ENCODE measurements at regions not wholly inside any gene's neighbourhood (a gene's known extent, or its start where the extent isn't known, plus 50 kb on each side); places are given as distances from the start of the nearest gene placed in this dataset.
A peak's percentile ranks its signal among the peaks of the same experiment; 100 is the strongest.

GRCh38 chr1:184292101-184292500 lies 94.7 kb upstream of the C1orf21 start:
- Histone ChIP-seq H3K9me3 (replicated peaks in 1 of 3) (no peaks in the 10 kb centered on the region), H3K27ac (no peak overlapping the region), H3K27me3 (no peaks in the 10 kb centered on the region), H3K4me3 (no peak overlapping the region), H3K36me3 (replicated peaks in 1 of 2) (no peaks in the 10 kb centered on the region), H3K4me1 (replicated peaks in 1 of 2) (peaks cover 11 to 12% of the 10 kb centered on the region in 2 donors)
- intact Hi-C loops (cut with DNase I) = no loop called here
- TF ChIP-seq POLR2A (IDR thresholded peaks at IDR 0.05) = no peak
- TF ChIP-seq, protein P1, sequence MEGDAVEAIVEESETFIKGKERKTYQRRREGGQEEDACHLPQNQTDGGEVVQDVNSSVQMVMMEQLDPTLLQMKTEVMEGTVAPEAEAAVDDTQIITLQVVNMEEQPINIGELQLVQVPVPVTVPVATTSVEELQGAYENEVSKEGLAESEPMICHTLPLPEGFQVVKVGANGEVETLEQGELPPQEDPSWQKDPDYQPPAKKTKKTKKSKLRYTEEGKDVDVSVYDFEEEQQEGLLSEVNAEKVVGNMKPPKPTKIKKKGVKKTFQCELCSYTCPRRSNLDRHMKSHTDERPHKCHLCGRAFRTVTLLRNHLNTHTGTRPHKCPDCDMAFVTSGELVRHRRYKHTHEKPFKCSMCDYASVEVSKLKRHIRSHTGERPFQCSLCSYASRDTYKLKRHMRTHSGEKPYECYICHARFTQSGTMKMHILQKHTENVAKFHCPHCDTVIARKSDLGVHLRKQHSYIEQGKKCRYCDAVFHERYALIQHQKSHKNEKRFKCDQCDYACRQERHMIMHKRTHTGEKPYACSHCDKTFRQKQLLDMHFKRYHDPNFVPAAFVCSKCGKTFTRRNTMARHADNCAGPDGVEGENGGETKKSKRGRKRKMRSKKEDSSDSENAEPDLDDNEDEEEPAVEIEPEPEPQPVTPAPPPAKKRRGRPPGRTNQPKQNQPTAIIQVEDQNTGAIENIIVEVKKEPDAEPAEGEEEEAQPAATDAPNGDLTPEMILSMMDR (IDR thresholded peaks at IDR 0.05) = no peak
- DNase-seq = no peak
- WGBS, 4 donors = 68 to 91% (median 80%) methylated on average over 3 of the region's 3 CpGs

DNA sequence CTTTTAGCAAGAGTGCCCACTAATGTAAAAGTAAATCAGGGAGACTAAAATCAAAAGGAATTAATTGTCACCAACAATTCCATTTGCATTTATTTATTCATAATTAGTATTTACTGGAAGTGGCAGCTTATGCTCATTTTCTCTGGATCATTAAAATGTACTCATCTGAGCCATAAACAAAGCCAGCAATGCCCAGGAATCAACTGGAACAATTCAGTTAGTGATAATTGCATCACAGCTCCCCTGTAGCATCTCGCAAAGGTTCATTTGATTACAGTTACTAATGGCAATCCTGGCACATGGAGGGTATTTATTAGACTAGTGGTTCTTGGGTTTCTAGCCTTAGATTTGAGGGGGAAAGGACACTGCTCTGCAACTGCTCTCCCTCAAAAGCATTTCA lies 92.7 kb upstream of the C1orf21 start:
- H3K4me1 ChIP-seq (replicated peaks in 1 of 2) = peaks cover 14 to 16% of the 10 kb centered on the region in 2 donors
- H3K4me3 ChIP-seq = no peak overlapping the region
- DNase-seq = no peak
- H3K9me3 ChIP-seq (replicated peaks in 1 of 3) = no peaks in the 10 kb centered on the region
- H3K36me3 ChIP-seq (replicated peaks in 1 of 2) = no peaks in the 10 kb centered on the region
- intact Hi-C loops (cut with DNase I) = no loop called here
- no peak overlapping the region for H3K27ac ChIP-seq
- 90 to 95% (median 94%) methylated on average over 1 of the region's 1 CpG for WGBS, 4 donors
- no peaks in the 10 kb centered on the region for H3K27me3 ChIP-seq
- TF ChIP-seq, protein P1 (IDR thresholded peaks at IDR 0.05) = no peak
- no peak for TF ChIP-seq POLR2A (IDR thresholded peaks at IDR 0.05)

DNA sequence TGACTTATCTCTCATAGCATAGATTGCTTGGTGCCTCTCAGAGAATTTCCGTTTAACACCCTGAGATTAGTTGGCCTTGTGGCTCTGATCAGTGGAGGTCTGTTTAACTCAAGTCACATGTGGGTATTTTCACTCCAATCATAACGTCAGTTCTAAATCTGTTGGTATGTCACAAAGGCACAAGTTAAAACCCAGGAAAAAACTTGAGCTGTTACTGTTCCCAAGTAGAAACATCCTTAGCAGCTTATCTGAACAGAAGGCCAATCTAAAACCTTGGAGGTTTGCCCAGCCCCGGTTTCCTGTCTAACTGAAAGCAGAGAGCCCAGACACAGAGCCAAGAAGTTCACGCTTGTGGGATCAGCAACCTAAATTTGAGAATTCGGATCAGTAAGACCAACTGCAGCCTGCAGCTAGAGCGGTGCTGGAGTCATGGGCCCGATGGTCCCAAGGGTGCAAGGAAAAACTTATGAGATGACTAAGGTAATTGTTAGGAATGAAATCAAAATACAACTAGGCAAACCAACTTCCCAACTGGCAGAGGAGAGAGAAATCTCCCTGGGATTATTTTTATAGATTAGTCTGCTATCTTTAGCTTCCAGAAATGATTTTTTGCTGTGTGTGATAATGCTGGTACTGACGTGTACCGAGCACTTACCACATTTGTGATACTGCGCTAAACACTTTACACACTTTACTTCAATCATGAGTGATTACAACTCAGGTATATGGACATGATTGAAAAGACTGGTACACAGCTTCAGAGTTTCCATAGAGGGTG lies 90.2 kb upstream of the C1orf21 start:
- no peaks in the 10 kb centered on the region for H3K9me3 ChIP-seq (replicated peaks in 1 of 3)
- TF ChIP-seq, protein P1 (IDR thresholded peaks at IDR 0.05) = no peak
- TF ChIP-seq POLR2A (IDR thresholded peaks at IDR 0.05) = peak in 1 of 2 donors; percentile 58
- WGBS, 4 donors = 8 to 15% (median 11%) methylated on average over 10 of the region's 10 CpGs
- peak overlapping the region in 1 of 4 donors; percentile 15 for H3K4me3 ChIP-seq
- H3K4me1 ChIP-seq (replicated peaks in 1 of 2) = peaks cover 16% of the 10 kb centered on the region in 2 donors
- peak; percentile 86 to 98 (median 96) for DNase-seq
- intact Hi-C loops (cut with DNase I) = no loop called here
- no peaks in the 10 kb centered on the region for H3K27me3 ChIP-seq
- no peaks in the 10 kb centered on the region for H3K36me3 ChIP-seq (replicated peaks in 1 of 2)
- H3K27ac ChIP-seq = peak overlapping the region; percentile 43 to 91 (median 67)

GRCh38 chr1:184297244-184297750 lies 89.5 kb upstream of the C1orf21 start:
- Histone ChIP-seq H3K36me3 (replicated peaks in 1 of 2) (no peaks in the 10 kb centered on the region), H3K27ac (peak overlapping the region in 4 of 5 donors; percentile 54 to 91 (median 76)), H3K27me3 (no peaks in the 10 kb centered on the region), H3K4me3 (no peak overlapping the region), H3K4me1 (replicated peaks in 1 of 2) (peaks cover 16% of the 10 kb centered on the region in 2 donors), H3K9me3 (replicated peaks in 1 of 3) (no peaks in the 10 kb centered on the region)
- no peak for TF ChIP-seq POLR2A (IDR thresholded peaks at IDR 0.05)
- TF ChIP-seq, protein P1 (IDR thresholded peaks at IDR 0.05) = no peak
- intact Hi-C loops (cut with DNase I) = no loop called here
- 39 to 51% (median 44%) methylated on average over 3 of the region's 3 CpGs for WGBS, 4 donors
- DNase-seq = peak in 3 of 7 donors; percentile 25 to 47 (median 35)
